Esophagus muscularis mucosa (tissue), 4 donors: ENCODE measurements at regions not wholly inside any gene's neighbourhood (a gene's known extent, or its start where the extent isn't known, plus 50 kb on each side); places are given as distances from the start of the nearest gene placed in this dataset.

Experiments
- DNase-seq: peaks from one replicate; pipeline ENCODE4 v3.0.0-alpha.2; 2017; ENCODE audit errors: extremely low spot score
- H3K27ac ChIP-seq, 4 donors: fragments of 200-600 bp; sonication (generic); replicated peaks in 1 of 4; 1 replicate in 3 of 4; 2 replicates in 1 of 4; pipeline ENCODE4 v1.5.1; 2016 to 2019; ENCODE audit warnings: mild to moderate bottlenecking in 1 of 4
- H3K27me3 ChIP-seq, 4 donors: fragments of 200-600 bp; sonication (generic); one replicate each; pipeline versions ENCODE4 v1.5.1 to v1.6.0; 2016 to 2019
- H3K36me3 ChIP-seq, 4 donors: fragments of 200-600 bp; sonication (generic); one replicate each; pipeline ENCODE4 v1.5.1; 2016 to 2019
- H3K4me1 ChIP-seq, 4 donors: fragments of 200-600 bp; sonication (generic); one replicate each; pipeline ENCODE4 v1.5.1; 2016 to 2019
- H3K4me3 ChIP-seq, 4 donors: fragments of 200-600 bp; sonication (generic); 1 replicate in 2 of 4; 2 replicates in 2 of 4; pipeline ENCODE4 v1.5.1; 2016 to 2019; ENCODE audit warnings: mild to moderate bottlenecking in 4 of 4, moderate library complexity in 1 of 4
- H3K9me3 ChIP-seq, 4 donors: fragments of 200-600 bp; sonication (generic); 1 replicate in 3 of 4; 2 replicates in 1 of 4; pipeline ENCODE4 v1.5.1; 2016 to 2019
- EP300 ChIP-seq: sonication (generic); formaldehyde crosslinking; IDR thresholded peaks from one replicate; pipeline ENCODE4 v1.6.1; 2017; ENCODE audit warnings: antibody characterized with exemption
- POLR2A ChIP-seq: fragments of 450-650 bp; IDR thresholded peaks from one replicate; pipeline ENCODE4 v1.6.1; 2017; ENCODE audit warnings: antibody characterized with exemption, moderate library complexity, mild to moderate bottlenecking, low read depth
- POLR2AphosphoS5 ChIP-seq, 2 donors: sonication (generic); formaldehyde crosslinking; IDR thresholded peaks; one replicate each; pipeline ENCODE4 v1.6.1; 2017; ENCODE audit warnings: antibody characterized with exemption in 2 of 2
- WGBS: methylation state at CpG from one replicate; pipeline ENCODE4 v1.1.5; 2018; 5-methylcytosine and 5-hydroxymethylcytosine counted together
- intact Hi-C: fragments of 100-400 bp; cut with DNase I; formaldehyde crosslinking; loops from one replicate; pipeline ENCODE4 v1.15.1; 2023
- TF ChIP-seq, protein P1 (sequence below), 3 experiments: fragments of 200-600 bp in 2 of 3; fragments of 450-650 bp in 1 of 3; sonication (generic) in 2 of 3; IDR thresholded peaks; one replicate each; pipeline ENCODE4 v1.5.1; 2017 to 2019; ENCODE audit warnings: antibody characterized with exemption in 3 of 3, mild to moderate bottlenecking in 2 of 3, moderate library complexity in 1 of 3

DNA sequence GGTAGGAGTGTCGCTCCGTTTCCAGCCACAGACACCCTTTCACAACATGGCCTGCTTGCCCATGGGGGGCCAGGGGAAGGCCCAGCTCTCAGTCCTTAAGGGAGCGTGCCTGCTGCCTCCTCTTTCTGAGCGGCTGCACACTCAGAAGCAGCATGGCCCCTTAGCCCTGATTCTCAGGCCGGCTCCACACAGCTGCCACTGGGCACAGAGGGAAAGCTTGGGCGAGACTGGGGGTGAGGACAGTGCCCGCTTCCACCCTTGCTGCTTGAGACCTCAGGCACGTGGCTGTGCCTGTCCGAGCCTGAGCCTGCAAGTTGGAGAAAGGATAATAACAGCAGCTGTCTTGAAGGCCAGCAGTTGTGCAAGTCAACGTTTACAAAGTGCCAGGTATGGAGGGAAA lies 416.3 kb downstream of the SHANK2 start:
- no peaks in the 10 kb centered on the region for H3K27me3 ChIP-seq
- intact Hi-C loops = no loop called here
- H3K4me3 ChIP-seq = no peak overlapping the region
- no peaks in the 10 kb centered on the region for H3K4me1 ChIP-seq
- no peak overlapping the region for H3K27ac ChIP-seq
- no peak for DNase-seq
- peaks cover 0 to 15% (median 7%) of the 10 kb centered on the region in 4 donors for H3K9me3 ChIP-seq
- H3K36me3 ChIP-seq = no peaks in the 10 kb centered on the region
- WGBS = 94% methylated on average over 9 of the region's 10 CpGs
- TF ChIP-seq EP300 = no peak
- no peak for TF ChIP-seq POLR2AphosphoS5 (IDR thresholded peaks at IDR 0.05)
- TF ChIP-seq POLR2A = no peak
- TF ChIP-seq, protein P1, sequence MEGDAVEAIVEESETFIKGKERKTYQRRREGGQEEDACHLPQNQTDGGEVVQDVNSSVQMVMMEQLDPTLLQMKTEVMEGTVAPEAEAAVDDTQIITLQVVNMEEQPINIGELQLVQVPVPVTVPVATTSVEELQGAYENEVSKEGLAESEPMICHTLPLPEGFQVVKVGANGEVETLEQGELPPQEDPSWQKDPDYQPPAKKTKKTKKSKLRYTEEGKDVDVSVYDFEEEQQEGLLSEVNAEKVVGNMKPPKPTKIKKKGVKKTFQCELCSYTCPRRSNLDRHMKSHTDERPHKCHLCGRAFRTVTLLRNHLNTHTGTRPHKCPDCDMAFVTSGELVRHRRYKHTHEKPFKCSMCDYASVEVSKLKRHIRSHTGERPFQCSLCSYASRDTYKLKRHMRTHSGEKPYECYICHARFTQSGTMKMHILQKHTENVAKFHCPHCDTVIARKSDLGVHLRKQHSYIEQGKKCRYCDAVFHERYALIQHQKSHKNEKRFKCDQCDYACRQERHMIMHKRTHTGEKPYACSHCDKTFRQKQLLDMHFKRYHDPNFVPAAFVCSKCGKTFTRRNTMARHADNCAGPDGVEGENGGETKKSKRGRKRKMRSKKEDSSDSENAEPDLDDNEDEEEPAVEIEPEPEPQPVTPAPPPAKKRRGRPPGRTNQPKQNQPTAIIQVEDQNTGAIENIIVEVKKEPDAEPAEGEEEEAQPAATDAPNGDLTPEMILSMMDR (IDR thresholded peaks at IDR 0.05) = no peak

DNA sequence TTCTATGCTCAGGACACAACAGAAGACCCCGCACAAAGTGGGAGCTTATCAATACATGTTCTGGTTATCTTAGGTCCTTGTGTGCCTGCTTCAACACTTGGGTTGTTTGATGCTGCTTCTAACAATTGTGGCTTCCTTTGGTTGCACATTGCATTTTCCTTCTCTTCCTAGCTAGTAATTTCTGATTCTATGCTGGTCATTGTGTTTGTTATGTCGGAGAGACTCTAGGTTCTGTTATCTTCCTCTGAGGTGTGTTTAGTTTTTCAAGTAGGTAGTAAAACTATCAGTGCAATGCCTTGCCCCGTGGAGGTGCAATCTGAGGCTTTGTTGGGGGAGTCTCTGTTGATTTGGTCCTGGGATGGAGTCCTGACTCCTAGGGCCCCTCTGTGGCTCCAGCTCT lies 414.2 kb downstream of the SHANK2 start:
- TF ChIP-seq POLR2AphosphoS5 (IDR thresholded peaks at IDR 0.05) (no peak), EP300 (no peak)
- H3K27me3 ChIP-seq = no peaks in the 10 kb centered on the region
- H3K36me3 ChIP-seq = no peaks in the 10 kb centered on the region
- WGBS = 96% methylated on average over 3 of the region's 3 CpGs
- intact Hi-C loops = no loop called here
- no peak for DNase-seq
- H3K9me3 ChIP-seq = peaks cover 0 to 15% (median 7%) of the 10 kb centered on the region in 4 donors
- H3K4me1 ChIP-seq = no peaks in the 10 kb centered on the region
- no peak overlapping the region for H3K27ac ChIP-seq
- H3K4me3 ChIP-seq = no peak overlapping the region

DNA sequence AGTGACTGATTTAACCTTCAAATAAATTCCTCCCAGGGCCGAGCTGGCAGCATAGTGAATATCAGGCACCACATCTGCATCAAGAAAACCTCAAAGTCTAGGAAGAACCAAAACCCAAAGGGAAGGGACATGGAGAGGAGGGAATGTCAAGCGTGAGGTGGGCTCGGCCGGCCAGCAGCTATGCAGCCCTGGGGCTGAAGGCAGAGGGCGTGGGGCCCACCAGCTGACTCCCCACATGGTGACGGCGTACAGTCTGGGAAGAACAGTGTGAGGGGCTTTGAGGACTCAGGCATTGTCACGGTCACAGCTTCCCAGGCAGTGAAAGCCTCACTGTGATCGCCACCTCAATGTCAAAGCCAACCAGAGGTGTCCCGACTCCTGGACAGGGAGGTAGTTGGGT lies 412.5 kb downstream of the SHANK2 start:
- Histone ChIP-seq H3K4me1 (no peaks in the 10 kb centered on the region), H3K4me3 (no peak overlapping the region), H3K27ac (no peak overlapping the region), H3K9me3 (peaks cover 0 to 15% (median 7%) of the 10 kb centered on the region in 4 donors), H3K36me3 (no peaks in the 10 kb centered on the region), H3K27me3 (no peaks in the 10 kb centered on the region)
- intact Hi-C loops = no loop called here
- TF ChIP-seq, protein P1 (IDR thresholded peaks at IDR 0.05) = no peak
- no peak for TF ChIP-seq POLR2AphosphoS5 (IDR thresholded peaks at IDR 0.05)
- WGBS = 91% methylated on average over 8 of the region's 10 CpGs
- no peak for DNase-seq

DNA sequence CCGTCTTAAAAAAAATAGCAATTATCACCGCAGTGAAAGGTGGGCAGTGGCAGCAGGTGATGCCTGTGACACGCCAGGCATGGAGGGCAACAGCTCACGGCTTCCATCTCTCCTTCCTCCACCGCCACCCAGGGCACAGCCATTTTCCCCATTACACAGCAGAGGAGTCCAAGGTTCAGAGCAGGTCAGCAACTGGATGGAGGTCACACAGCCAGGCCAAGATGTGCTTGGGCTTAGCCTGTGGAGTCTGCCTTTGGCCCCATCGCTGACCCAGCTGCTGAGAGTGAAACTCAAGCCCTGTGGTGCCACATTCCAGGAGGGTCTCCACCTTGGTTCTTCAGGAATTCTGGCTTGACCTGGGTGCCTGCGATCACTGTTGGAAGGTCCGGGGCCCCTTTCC lies 411.1 kb downstream of the SHANK2 start:
- no peak for TF ChIP-seq POLR2AphosphoS5 (IDR thresholded peaks at IDR 0.05)
- no peak for TF ChIP-seq EP300
- TF ChIP-seq, protein P1 (IDR thresholded peaks at IDR 0.05) = no peak
- TF ChIP-seq POLR2A = no peak
- H3K4me1 ChIP-seq = no peaks in the 10 kb centered on the region
- H3K36me3 ChIP-seq = no peaks in the 10 kb centered on the region
- intact Hi-C loops = no loop called here
- H3K4me3 ChIP-seq = no peak overlapping the region
- no peak for DNase-seq
- 94% methylated on average over 8 of the region's 8 CpGs for WGBS
- no peak overlapping the region for H3K27ac ChIP-seq
- H3K27me3 ChIP-seq = no peaks in the 10 kb centered on the region
- H3K9me3 ChIP-seq = peaks cover 0 to 15% (median 7%) of the 10 kb centered on the region in 4 donors

DNA sequence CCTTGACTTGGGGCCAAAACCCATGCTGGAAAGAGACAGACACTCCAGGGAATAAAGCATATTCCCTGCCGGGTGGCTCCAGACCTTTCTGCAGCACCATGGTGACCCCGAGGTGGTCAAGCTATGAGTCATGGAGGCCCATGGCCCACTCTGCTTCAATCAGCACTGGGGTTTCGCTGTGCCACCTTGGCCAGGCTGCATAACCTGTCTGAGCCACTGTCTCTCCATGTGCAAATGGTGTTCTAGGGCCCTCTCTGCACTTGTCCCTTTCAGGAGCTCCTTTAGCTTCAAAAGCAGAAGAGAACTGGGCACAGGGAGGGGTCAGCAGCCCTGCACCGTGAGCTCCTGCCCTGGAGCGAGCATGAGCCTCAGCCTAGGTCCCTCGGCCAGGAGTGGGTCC lies 410.1 kb downstream of the SHANK2 start:
- intact Hi-C loops = no loop called here

More for the DNA sequence above, 410.1 kb downstream of the SHANK2 start:
- WGBS = 80% methylated on average over 2 of the region's 6 CpGs
- Histone ChIP-seq H3K9me3 (peaks cover 0 to 10% (median 5%) of the 10 kb centered on the region in 4 donors), H3K4me1 (no peaks in the 10 kb centered on the region), H3K27me3 (no peaks in the 10 kb centered on the region), H3K36me3 (no peaks in the 10 kb centered on the region), H3K27ac (no peak overlapping the region), H3K4me3 (no peak overlapping the region)
- DNase-seq = no peak
- TF ChIP-seq POLR2AphosphoS5 (IDR thresholded peaks at IDR 0.05) = no peak
- TF ChIP-seq EP300 = no peak
- TF ChIP-seq, protein P1 (IDR thresholded peaks at IDR 0.05) = no peak
- TF ChIP-seq POLR2A = no peak
